Ovary (tissue), 7 donors: ENCODE measurements at regions not wholly inside any gene's neighbourhood (a gene's known extent, or its start where the extent isn't known, plus 50 kb on each side); places are given as distances from the start of the nearest gene placed in this dataset.

Experiments used
- DNase-seq, 5 donors: peaks; one replicate each; pipeline ENCODE4 v3.0.0-alpha.2; 2019 to 2020
- H3K27ac ChIP-seq, 2 donors: fragments of 200-600 bp; one replicate each; pipeline versions ENCODE4 v1.5.1 to v1.8.0; 2019 to 2022
- H3K27me3 ChIP-seq: fragments of 200-600 bp; one replicate; pipeline ENCODE4 v1.8.0; 2022
- H3K36me3 ChIP-seq: fragments of 200-600 bp; sonication (generic); one replicate; pipeline ENCODE4 v1.5.1; 2019
- H3K4me1 ChIP-seq: one replicate; pipeline ENCODE4 v1.8.1; 2013; ENCODE audit warnings: mild to moderate bottlenecking, moderate library complexity; ENCODE audit not compliant: insufficient read depth
- H3K4me3 ChIP-seq: fragments of 200-600 bp; sonication (generic); one replicate; pipeline ENCODE4 v1.5.1; 2017
- H3K9me3 ChIP-seq, 2 donors: fragments of 200-600 bp in 1 of 2; sonication (generic) in 1 of 2; one replicate each; pipeline versions ENCODE4 v1.5.1 to v1.8.1; 2013 to 2019; ENCODE audit warnings: mild to moderate bottlenecking in 1 of 2, moderate library complexity in 1 of 2
- EP300 ChIP-seq: sonication (generic); formaldehyde crosslinking; IDR thresholded peaks from one replicate; pipeline ENCODE4 v1.6.1; 2017; ENCODE audit warnings: antibody characterized with exemption
- POLR2A ChIP-seq: fragments of 450-650 bp; IDR thresholded peaks from one replicate; pipeline ENCODE4 v1.6.1; 2017; ENCODE audit warnings: antibody characterized with exemption, mild to moderate bottlenecking, moderate library complexity
- WGBS, 3 donors: extraction: QIAGEN DNeasy Blood & Tissue Kit in 1 of 3; methylation state at CpG; one replicate each; pipeline versions ENCODE4 v1.1.5 to v1.1.7; 2013 to 2017; 5-methylcytosine and 5-hydroxymethylcytosine counted together
- intact Hi-C, 4 donors: fragments of 100-400 bp; cut with DNase I; formaldehyde crosslinking; loops; one replicate each; pipeline versions ENCODE4 v1.11.0 to v1.15.1; 2022 to 2023
- TF ChIP-seq, protein P1 (sequence below), 3 donors: fragments of 450-650 bp in 2 of 3; fragments of 200-600 bp in 1 of 3; IDR thresholded peaks; one replicate each; pipeline versions ENCODE4 v1.5.1 to v1.8.0; 2016 to 2022; ENCODE audit warnings: antibody characterized with exemption in 3 of 3, mild to moderate bottlenecking in 1 of 3
- donor health status: DM: no; HTN: no; CAD: no; lungs with moderate emphysema.
- donor health status: DM: no; HTN: no; CAD: no.
- donor health status: Bipolar disorder and iron deficiency.
- donor health status: DM: no; HTN: no; CAD: no.
- donor health status: DM: yes; HTN: yes; CAD: no.

DNA sequence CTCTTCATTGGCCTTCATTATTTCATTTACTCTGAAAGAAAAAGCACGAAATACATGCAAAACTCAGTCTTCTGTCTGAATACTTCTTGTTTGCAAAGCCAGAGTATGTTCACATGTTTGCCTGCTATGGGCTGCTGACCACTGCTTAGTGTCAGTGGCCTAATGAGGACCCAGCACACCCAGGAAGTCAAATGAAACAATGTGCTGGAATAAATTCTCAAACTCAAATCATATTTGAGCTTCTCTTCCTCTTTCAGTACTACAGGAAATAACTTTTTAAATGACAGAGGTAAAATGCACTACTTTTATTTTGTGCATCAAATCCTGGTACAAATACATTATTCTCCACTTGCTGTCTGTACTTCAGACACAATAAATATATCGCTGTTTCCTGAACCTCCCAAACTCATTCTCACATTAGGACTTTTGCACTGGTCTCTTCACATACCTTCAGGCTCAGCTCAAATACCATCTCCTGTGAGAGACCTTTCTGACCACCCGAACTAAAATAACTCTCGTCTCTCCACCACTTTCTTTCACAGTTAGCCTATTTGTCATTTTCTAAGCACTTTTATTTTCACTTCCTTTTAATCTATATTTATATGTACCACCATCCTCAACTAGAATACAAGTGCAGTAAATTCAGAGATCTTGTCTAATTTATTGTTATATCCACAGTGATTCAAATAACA is 176.8 kb downstream of the TUSC7 start:
- H3K9me3 ChIP-seq: no peaks in the 10 kb centered on the region
- H3K27me3 ChIP-seq: no peaks in the 10 kb centered on the region
- no peak overlapping the region for H3K4me3 ChIP-seq
- intact Hi-C loops: no loop called here
- no peaks in the 10 kb centered on the region for H3K4me1 ChIP-seq
- TF ChIP-seq EP300: no peak
- no peak for DNase-seq
- 63 to 66% (median 66%) methylated on average over 4 of the region's 4 CpGs for WGBS, 3 donors
- no peaks in the 10 kb centered on the region for H3K36me3 ChIP-seq
- no peak overlapping the region for H3K27ac ChIP-seq

DNA sequence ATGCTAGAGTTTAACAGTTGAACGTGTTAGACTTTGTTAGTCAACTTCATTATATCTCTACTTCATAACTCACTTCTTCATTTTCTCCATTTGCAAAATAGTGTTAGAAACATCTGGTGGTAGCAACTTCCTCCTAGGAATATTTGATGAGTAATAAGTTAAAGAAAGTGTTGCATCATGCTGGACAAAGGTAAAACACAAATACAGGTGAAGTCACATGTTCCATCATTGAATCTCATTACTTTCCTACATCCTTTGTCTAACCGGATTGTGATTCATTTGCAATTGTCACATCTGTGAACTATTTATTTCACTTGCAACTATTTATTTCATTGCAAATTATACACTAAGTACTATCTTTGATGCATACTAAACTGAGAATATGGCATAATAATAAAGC is 186.5 kb downstream of the TUSC7 start:
- intact Hi-C loops: no loop called here
- Histone ChIP-seq H3K27me3 (no peaks in the 10 kb centered on the region), H3K9me3 (no peaks in the 10 kb centered on the region), H3K4me3 (no peak overlapping the region), H3K27ac (no peak overlapping the region), H3K36me3 (no peaks in the 10 kb centered on the region), H3K4me1 (peaks cover 1% of the 10 kb centered on the region)
- WGBS, 3 donors: 84 to 93% (median 93%) methylated on average over 2 of the region's 2 CpGs
- TF ChIP-seq, protein P1, sequence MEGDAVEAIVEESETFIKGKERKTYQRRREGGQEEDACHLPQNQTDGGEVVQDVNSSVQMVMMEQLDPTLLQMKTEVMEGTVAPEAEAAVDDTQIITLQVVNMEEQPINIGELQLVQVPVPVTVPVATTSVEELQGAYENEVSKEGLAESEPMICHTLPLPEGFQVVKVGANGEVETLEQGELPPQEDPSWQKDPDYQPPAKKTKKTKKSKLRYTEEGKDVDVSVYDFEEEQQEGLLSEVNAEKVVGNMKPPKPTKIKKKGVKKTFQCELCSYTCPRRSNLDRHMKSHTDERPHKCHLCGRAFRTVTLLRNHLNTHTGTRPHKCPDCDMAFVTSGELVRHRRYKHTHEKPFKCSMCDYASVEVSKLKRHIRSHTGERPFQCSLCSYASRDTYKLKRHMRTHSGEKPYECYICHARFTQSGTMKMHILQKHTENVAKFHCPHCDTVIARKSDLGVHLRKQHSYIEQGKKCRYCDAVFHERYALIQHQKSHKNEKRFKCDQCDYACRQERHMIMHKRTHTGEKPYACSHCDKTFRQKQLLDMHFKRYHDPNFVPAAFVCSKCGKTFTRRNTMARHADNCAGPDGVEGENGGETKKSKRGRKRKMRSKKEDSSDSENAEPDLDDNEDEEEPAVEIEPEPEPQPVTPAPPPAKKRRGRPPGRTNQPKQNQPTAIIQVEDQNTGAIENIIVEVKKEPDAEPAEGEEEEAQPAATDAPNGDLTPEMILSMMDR (IDR thresholded peaks at IDR 0.05): no peak
- TF ChIP-seq EP300: no peak
- no peak for TF ChIP-seq POLR2A
- no peak for DNase-seq

DNA sequence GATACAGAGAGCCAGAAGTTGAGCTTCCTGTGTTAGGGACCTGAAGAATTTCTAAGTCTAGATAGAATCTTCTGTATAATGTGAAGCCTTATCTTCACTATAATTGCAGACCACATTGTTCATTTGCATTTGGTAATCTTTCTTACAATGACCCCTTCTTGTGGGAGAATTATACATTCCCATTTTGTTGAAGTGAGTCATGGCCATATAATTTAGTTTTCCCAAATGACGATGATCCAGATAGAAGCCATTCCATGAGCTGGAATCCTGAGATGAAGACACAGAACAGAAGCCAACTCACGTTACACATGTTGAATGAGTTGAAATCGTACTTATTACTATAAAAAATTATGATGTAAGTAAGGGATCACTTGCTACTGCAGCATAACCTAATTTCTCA is 187.8 kb downstream of the TUSC7 start:
- H3K36me3 ChIP-seq: no peaks in the 10 kb centered on the region
- DNase-seq: no peak
- H3K4me3 ChIP-seq: no peak overlapping the region
- WGBS, 3 donors: 82 to 87% (median 82%) methylated on average over 3 of the region's 3 CpGs
- no peaks in the 10 kb centered on the region for H3K27me3 ChIP-seq
- TF ChIP-seq, protein P1 (IDR thresholded peaks at IDR 0.05): no peak
- no peak for TF ChIP-seq EP300
- peaks cover 1% of the 10 kb centered on the region for H3K4me1 ChIP-seq
- H3K9me3 ChIP-seq: no peaks in the 10 kb centered on the region
- intact Hi-C loops: no loop called here
- H3K27ac ChIP-seq: no peak overlapping the region

DNA sequence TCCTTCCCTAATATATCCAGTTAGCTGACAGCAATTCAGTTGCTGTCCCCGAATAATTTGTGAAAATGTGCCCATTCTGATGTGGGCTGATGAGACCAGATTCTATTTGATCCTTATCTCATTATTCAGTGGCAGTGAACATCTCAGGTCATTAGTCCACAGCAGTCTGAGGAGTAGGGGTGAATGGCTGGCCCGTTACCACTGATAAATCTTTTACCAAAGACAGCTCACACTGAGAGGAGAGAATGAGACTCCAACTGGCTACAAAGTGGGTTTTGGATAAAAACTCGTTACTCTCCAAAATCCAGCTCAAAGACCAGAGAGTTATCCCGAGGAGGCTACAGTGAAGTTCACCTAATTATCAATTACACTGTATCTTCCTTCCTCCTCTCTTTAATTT is 189.7 kb downstream of the TUSC7 start:
- Histone ChIP-seq H3K4me3 (no peak overlapping the region), H3K9me3 (no peaks in the 10 kb centered on the region), H3K4me1 (peaks cover 1% of the 10 kb centered on the region), H3K36me3 (no peaks in the 10 kb centered on the region), H3K27me3 (no peaks in the 10 kb centered on the region), H3K27ac (no peak overlapping the region)
- intact Hi-C loops: no loop called here
- TF ChIP-seq, protein P1 (IDR thresholded peaks at IDR 0.05): no peak
- no peak for TF ChIP-seq POLR2A
- TF ChIP-seq EP300: no peak
- 67 to 80% (median 70%) methylated on average over 4 of the region's 4 CpGs for WGBS, 3 donors
- DNase-seq: no peak

DNA sequence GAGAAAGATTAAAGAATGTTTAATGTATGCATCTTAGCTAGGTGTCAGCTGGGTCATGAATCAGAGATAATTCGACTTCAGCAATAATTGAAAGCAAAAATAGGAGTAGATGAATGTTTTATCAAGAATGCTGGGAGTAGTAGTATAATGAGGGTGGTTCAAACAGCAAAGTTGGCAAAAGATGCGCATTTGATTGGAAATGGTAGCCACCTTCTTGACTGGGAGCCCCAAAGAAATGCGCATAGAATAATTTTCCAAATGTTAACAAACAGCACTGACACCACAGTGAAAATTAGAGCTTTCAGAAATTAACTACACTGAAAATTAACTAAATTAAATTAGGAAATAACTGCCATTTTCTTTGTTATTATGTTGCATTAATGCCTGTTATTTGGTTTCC is 195.8 kb downstream of the TUSC7 start:
- no peak overlapping the region for H3K27ac ChIP-seq
- WGBS, 3 donors: 81 to 95% (median 84%) methylated on average over 3 of the region's 3 CpGs
- H3K27me3 ChIP-seq: no peaks in the 10 kb centered on the region
- no peak for TF ChIP-seq EP300
- TF ChIP-seq, protein P1 (IDR thresholded peaks at IDR 0.05): no peak
- no peak for TF ChIP-seq POLR2A
- H3K4me3 ChIP-seq: no peak overlapping the region
- H3K4me1 ChIP-seq: no peaks in the 10 kb centered on the region
- intact Hi-C loops: no loop called here
- H3K9me3 ChIP-seq: no peaks in the 10 kb centered on the region
- no peak for DNase-seq
- H3K36me3 ChIP-seq: no peaks in the 10 kb centered on the region
